MM.1S (cell line): ENCODE measurements at regions not wholly inside any gene's neighbourhood (a gene's known extent, or its start where the extent isn't known, plus 50 kb on each side); places are given as distances from the start of the nearest gene placed in this dataset.

Experiments
- CTCF ChIP-seq: fragments of 300-600 bp; sonication (generic); IDR thresholded peaks from 2 replicates; pipeline ENCODE4 v1.5.1; 2016; ENCODE audit warnings: antibody characterized with exemption, low read length, mixed read lengths
- EZH2 ChIP-seq: fragments of 300-600 bp; sonication (generic); optimal IDR thresholded peaks from 2 replicates; pipeline ENCODE3; 2017; ENCODE audit warnings: low read depth, mild to moderate bottlenecking, antibody characterized with exemption, low read length, mixed read lengths

GRCh38 chrX:99603091-99603814 is 806.8 kb downstream of the PCDH19 start:
- TF ChIP-seq CTCF (no peak), EZH2 (no peak)
